ENCODE measurements at regions not wholly inside any gene's neighbourhood (a gene's known extent, or its start where the extent isn't known, plus 50 kb on each side); places are given as distances from the start of the nearest gene placed in this dataset.

DNA sequence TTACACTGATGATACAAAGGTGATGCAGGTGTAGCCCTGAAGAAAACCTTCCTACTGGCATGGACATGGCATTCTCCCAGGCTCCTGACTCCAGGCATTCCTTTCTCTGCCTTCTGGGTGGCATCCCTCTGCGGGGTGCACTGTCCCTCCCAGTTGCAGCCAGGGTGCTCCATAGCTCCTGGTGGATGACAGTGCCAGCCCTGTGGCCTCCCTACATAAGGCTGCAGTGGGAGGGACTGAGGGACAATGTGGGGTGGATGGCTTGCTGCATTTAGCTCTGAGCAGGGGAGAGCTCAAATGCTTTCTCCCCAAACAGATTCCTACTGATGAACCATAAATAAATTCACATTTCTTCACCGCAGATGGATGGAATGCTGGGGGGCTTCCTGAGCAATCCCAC lies 97.0 kb upstream of the GJB5 start:
- no peak for DNase-seq

DNA sequence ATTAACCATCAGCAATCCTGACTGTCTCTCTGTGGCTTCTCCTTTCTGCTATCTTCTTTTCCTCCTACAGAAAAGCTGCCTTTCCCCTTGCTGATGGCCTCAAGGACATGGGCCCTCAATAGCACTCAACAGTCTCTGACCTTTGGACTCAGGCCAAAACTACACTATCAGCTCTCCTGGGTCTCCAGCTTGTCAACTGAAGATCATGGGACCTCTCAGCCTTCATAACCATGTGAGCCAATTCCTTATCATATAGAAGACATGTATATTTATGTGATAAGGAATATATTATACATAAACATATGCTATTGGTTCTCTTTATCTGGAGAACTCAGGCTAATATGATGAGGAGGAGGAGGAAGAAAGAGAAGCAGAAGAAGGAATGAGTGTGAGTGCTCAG lies 91.8 kb upstream of the GJB5 start:
- DNase-seq: no peak

GRCh38 chr1:34668063-34668462 lies 86.8 kb upstream of the GJB5 start:
- DNase-seq: no peak

GRCh38 chr1:34670982-34671381 lies 83.9 kb upstream of the GJB5 start:
- no peak for DNase-seq

DNA sequence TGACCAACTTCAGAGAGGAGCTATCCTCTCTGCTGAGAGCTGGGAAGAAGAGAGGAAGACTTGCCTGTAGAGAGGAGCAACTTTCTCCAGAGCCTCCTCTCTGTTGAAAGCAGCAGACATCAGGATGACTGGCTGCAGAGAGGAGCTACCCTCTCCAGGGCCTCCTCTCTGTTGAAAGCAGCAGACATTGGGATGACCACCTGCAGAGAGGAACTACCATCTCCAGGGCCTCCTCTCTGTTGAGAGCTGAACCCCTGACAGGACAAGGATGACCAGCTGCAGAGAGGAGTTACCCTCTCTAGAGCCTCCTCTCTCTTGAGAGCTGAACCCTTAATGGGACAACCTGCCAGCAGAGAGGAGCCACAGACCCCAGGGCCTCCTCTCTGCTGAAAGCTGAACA lies 83.0 kb upstream of the GJB5 start:
- DNase-seq: no peak

DNA sequence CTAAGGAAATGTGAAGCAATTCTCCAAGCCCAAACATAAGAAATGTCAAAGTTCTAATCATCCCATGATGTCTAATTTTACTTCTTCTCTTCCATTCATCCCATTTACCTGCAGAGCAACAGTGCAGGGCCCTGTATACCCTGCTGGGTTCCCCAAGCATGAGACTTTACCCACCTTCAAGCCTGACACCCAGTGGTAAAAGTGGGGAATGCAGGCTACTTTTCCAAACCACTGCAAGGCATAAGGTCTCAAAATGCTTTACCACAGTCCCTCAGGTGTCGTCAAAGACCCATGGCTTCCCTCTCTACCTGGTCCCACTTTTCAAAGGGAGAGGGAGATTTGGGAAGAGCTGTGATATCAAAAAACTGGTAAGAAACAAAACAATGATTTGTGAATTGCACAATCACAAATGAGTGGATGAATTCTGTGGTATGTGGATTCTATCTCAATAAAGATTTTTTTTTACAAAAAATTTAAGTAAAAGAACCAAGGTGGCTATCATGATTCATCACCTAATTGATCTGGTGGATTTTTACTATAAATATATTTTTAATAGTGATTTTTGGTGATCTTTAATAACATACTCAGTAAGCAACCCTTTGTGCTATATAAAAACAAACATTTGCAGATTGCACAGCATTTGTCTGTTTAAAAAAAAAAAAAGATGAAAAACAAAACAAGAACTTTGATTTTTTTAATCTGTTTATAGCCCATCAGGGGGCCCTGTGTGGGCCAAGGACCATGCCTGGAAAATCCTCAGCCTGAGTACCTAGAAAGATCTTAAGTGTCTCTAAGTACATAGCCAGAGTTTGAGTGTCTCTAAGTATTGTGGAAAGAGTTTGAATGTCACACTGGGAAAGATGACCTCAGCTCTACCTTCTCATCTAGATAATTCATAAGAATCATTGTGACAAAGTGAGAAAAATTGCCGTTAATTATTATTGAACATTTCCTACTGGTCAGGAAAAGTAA lies 73.1 kb upstream of the GJB5 start:
- DNase-seq: peak; percentile 10

DNA sequence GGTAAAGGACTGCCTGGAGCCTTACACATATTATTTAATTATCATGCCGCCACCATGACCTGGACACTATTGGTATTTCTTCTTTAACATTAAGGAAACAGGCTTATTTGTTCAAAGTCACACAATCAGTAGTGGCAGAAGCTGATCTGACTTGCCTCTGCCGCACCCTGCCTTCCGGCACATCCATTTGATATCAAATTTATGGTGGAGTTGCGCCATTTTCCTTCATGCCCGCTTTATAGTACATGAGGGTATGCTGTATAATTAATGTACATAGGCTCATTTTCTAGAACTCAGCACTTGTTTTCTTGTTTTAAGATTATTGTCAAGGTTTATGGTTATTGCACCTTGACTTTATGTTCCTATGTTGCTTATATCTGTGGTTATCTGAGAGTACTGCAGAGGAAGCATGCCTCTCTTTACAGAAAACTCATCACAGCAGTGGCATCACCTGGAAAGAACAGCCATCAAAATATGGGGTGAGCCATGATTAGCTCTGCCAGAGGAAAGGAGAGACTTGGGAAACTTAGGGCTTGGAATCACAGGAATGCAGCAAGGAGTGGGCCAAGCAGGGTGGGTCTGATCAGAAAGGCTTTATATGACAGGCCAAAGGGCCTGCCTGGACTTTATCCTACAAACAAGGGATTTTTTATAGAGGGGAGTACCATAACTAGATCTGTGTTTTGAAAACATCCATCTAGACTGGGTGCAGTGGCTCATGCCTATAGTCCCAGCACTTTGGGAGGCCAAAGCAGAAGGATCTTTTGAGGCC lies 72.2 kb upstream of the GJB5 start:
- DNase-seq: no peak

DNA sequence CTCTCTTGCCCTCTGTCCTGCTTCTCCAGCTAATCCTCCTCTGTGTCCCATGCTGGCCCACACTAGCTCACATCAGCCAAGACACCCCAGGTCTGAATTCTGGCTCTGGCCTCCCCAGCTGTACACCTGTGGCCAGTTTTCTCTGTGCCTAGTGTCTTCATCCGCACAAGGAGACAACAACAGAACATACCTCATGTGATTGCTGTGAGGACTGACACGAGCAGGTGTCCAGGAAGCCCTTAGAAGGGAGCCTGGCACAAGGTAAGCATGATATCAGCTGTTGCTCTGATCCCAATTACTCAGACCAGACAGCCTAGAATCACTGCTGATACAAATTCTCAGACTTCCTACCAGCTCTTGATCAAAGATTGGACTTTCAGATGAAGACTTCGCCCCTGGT lies 71.2 kb upstream of the GJB5 start:
- DNase-seq: no peak

DNA sequence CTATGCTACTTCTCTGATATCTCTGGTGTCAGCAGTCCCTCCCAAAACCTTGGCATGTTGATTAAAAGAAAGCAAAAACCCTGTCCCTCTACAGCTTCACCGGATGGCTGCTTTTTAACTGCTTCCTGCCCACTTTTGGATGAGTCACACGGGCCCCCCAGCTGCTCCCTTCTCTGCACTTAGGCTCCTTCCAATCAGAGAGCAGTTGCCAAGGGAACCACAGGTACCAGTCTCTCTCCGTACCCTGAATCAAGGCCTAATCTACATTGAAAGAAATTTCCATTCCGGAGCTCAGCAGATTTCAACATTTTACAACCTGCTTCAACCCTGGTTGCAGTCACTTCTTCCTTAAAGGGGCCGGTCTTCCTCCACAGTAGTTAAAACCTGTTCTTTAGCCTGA lies 70.6 kb upstream of the GJB5 start:
- DNase-seq: peak; percentile 37

- DNase-seq: no peak
Observed at GRCh38 chr1:34685225-34685624, 69.6 kb upstream of the GJB5 start.

- no peak for DNase-seq
Observed at GRCh38 chr1:34686531-34686930, 68.3 kb upstream of the GJB5 start.

DNA sequence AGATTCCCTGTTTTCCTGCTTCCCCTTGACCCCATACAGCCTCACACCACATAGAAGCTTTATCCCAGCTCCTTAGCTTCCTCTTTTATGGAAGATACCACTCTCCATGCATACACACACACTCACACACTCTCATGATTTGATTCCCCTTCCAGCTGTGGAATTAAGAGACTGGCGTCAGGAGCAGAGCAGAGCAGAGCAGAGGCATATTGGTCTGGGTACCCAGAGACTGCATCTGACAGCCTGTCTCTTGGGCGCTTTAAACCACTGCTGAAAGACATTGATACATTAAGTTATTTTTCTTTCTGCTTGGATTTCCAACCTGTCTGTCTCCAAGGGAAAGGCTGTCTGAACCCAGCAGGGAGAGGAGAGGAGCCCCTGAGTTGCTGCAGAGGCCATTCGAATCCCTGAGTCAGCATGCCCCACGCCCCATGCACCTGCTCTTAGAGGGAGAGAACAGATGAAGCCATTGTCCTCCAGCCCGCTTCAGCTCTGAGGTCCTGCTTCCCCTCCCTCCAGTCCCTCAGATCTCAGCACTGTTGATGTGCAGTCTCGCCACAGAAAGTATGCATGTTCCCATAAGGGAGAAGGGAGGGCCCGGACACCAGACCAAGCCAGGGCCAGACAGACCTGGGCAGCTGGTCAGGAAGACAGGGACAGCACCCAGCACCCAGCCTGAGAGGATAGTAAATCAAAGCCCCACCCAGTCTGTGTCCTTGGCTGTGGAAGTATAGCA lies 66.7 kb upstream of the GJB5 start:
- no peak for DNase-seq

DNA sequence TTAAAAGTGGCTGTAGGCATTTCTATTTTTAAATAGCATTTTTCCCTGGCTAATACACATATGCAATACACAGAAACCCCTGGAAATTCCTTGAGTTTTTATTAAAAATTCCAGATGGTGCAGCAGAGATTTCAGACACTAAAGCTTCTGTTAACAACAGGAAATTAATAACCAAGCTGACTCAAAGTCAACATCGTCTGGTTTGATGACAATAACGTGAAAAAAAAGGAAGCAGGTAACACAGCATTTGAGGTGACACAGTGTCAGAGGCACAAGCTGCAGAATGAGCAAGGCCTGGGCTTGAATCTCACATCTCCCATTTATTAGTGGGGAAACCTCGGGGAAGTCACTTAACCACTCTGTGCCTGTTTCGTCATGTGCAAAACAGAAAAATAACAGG lies 64.6 kb upstream of the GJB5 start:
- DNase-seq: no peak

DNA sequence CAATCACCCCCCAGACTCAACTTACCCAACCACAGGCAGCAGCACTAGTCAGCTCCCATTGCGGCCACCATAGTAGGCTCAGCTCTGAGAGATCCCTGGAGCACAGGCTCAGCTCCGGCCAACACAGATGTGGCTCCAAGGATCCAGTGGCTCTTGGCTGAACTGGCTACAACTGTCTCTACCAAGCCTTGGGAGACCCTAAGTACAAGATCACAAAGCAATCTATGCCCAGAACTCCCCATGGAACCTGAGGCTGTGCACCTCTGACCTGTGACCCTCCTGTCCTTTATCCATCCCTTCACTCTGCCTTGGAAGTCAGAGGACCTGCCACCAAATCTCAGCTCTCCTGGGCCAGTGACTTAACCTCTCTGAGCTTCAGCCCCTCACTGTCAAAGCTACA lies 61.8 kb upstream of the GJB5 start:
- no peak for DNase-seq

GRCh38 chr1:34694383-34694782 lies 60.5 kb upstream of the GJB5 start:
- no peak for DNase-seq

DNA sequence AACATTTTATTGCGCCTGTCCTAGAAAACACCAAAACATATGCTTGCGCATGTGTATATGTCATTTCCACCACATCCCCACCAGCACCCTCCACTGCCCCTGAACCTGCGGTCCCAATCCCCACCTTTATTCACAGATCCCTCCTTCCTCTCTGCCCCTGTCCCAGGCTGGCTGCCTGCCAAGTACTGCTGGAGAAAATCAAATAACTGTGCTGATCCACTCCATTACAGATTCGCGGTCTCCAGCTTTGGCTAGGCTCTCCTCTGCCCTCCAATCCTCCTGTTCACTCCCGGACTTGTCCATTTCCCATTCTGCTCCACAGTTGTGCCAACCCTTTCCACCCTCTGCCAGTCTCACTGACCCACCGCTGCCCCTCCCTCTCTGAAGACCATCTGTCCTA lies 59.3 kb upstream of the GJB5 start:
- DNase-seq: no peak

DNA sequence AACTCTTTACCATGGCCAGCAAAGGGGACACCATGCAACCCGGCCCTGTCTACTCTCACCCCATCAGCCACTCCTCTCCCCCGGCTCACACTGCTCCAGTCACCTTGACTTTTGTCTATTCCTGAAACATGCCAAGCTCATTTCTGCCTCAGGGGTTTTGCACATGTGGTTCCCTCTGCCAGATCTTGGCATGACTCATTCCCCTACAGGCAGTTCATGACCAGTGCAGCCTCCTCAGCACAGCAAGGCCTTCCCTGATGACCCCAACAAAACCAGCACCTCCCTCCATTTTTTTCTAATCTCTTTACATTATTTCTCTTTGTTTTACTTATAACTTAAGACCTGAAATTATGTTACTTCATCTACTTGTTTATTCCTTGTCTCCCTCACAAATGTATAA lies 58.6 kb upstream of the GJB5 start:
- DNase-seq: no peak

DNA sequence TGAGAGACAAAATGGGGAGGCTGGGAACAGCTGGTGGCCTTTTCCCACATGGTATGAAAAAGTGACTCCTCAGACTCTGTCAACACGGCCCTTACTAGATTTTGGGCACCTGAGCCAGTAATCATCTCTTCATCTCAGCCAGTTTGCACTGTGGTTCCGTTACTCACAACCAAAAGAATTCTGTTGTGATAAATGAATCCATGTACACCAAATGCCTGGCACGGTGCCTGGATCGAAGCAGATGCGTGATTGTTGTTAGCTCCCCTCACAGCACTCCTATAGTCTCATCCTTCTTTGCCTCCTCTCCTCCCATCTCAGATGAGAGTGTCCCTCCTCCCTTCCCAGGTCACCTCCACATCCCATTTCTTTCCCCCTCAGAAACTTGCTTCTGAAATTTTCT lies 57.9 kb upstream of the GJB5 start:
- DNase-seq: no peak

GRCh38 chr1:34697818-34698217 lies 57.0 kb upstream of the GJB5 start:
- no peak for DNase-seq

- no peak for DNase-seq
Observed at GRCh38 chr1:34701326-34702060, 53.4 kb upstream of the GJB5 start.
